ENCODE measurements at regions not wholly inside any gene's neighbourhood (a gene's known extent, or its start where the extent isn't known, plus 50 kb on each side); places are given as distances from the start of the nearest gene placed in this dataset.

DNA sequence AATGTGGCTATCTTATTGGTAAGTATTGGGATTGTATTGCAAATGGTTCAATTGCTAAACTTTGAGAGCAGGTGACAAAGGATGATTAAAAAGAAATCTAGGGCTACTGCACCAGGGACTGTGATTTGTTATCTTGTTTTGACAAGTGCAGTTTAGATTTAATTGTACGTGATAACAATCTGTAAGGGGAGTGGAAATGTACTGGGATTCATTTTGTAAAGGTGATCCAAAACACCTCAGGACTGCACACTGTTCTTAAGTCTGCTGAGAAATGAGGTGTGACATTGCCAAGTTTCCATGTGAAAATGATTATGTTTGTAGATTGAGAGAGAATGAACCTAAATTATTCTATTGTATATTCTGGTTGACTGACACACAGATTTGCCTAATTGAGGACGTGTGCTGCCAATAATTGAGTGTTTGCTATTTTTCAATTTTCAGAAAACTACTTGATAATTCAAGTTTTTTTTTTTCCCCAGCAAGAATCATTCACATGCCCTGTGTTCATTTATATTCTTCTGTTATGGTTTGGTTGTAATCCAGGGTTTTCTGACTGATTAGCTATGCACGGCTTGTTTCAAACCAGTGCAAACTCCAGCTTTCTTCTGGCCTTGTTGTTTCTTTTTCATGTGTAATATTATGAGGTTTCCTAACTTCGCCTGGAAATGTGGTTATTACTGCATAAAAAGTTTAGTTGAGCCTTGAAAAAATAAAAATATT is 308.0 kb downstream of the OLFM4 start:
- in situ Hi-C loops (cut with MboI; ENCODE audit: low pct_unique_long_range_greater_than_20kb, low sequenced_read_pairs): no loop called here
- DNase-seq: no peak

DNA sequence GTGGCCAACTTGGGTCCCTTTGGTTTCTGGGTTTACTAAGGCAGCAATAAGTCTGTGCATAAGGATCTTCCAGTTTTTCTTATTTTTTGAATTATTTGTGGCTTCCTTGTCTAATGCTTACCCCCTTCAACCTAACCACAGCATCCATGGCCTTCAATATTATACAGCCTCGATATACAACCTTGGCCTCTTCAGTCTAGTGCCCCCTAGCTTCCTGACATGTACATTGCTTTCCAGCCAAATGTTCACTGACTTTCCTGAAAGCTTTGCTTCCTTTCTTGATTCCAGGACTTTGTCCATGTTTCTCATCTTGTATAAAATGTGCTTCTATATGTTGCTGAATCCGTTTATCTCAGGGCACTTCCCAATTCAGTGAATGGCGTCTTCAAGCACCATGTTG is 310.1 kb downstream of the OLFM4 start:
- no peak for DNase-seq
- in situ Hi-C loops (cut with MboI; ENCODE audit: low pct_unique_long_range_greater_than_20kb, low sequenced_read_pairs): no loop called here

DNA sequence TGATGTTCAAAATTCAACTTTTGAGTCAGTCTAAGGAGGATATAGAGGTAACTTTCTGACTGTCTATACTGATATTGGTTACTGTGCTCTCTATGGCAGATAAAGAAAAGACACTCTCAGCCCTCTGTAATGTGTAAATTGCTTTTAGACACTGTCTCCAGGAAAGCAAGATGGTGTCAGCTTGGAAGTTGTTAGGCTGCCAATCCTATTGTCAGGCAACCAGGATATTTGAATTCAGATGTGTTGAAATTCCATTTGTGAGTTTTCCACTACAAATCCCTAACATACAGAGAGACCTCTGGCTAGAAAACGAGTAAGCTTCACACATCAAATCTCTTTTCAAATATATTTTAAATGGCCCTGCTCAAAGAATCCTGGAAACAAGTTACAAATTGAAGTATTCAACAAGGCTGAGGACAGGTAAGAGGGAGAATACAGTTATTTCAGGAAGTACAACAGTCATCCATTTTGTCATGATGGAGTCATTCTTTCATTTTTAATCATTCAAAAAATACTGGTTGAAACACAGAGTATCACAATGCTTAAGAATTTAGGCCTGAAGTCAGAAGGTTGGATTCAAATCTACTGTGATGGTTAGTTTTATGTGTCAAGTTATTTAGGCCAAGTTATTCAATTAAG is 312.0 kb downstream of the OLFM4 start:
- DNase-seq: no peak
- in situ Hi-C loops (cut with MboI; ENCODE audit: low pct_unique_long_range_greater_than_20kb, low sequenced_read_pairs): no loop called here

DNA sequence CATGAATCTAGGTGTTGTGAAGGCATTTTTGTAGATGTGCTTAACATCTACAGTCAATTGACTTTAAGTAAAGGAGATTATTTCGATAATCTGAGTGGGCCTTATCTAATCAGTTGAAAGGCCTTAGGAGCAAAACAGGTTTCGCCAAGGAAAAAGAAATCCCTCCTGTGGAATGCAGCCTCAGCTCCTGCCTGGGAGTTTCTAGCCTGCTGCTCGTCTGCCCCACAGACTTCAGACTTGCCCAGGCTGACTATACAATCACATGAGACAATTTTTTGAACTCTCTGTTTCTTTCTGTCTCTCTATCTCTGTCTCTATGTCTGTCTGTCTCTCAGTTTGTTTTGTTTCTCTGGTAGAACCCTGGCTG is 312.5 kb downstream of the OLFM4 start:
- DNase-seq: no peak
- in situ Hi-C loops (cut with MboI; ENCODE audit: low pct_unique_long_range_greater_than_20kb, low sequenced_read_pairs): no loop called here

DNA sequence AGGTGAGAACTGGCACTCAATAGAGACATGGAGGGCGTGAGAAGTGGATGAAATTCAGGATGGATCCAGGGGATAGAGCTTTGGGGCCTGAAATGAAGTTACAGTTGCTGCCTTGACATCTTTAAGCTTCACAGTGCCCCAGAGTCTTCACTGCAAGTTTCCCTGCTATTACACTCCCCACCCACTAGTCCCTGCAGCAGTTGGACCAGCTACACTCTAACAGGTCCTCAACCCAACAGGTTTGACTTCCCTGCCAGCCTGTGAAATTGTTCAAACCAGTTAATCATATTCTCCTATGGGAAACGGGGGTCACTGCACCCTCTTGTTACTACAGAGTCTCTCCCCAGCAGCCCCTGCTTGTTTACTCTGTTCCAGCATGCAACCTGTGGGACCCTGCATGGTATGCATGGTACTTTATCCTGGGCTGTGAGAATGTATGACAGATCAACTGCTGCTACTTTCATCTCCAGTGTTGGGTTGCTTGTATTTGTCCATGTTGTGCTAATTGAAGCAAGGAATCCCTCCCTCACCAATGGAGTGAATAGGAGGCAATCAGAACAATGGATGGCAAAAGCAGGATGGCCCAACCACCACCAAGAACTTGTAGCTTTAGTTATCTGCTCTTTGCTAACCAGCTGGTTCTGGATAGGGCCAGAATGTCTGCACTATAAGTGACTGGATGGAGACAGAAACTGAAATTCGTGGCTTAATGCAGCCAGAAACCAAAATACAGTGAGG is 314.2 kb downstream of the OLFM4 start:
- in situ Hi-C loops (cut with MboI; ENCODE audit: low pct_unique_long_range_greater_than_20kb, low sequenced_read_pairs): no loop called here

DNA sequence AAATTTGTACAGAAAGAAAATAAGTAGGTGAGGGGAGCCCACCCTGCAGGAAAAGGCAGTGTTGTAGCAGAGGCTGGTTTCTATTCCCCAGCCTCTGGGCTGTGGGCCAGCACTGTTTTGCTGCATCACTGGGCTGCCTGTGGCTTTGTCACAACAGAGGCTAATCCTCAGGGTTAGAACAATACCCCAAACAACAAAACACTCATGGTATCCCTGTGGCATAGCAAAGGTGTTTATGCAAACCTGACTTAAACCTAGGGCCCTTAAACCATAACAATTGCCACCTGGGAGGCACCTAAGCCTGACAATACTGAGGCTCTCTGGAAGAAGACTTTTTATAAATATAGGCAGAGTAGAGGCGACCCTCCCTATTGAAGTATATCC is 314.7 kb downstream of the OLFM4 start:
- in situ Hi-C loops (cut with MboI; ENCODE audit: low pct_unique_long_range_greater_than_20kb, low sequenced_read_pairs): no loop called here
- DNase-seq: no peak

More for the DNA sequence above, 314.2 kb downstream of the OLFM4 start:
- no peak for DNase-seq

DNA sequence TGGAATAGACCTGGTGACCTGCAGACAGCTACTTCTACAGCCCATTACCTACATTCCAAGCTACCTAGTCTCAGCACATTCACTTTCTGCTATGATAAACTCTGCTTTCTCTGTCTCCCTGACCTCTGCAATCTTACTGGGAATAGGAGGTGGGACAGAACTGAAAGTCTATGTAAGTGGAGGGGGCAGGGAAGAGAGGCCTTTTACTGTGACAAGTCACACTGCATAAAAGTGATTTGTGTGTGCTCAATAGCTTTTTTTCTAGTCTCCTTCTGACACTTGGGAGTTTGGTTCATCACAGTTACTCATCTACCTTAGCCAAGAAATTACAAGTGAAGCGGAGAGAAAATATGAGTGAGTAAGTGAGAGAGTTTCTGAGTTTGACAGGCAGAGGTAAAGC is 322.4 kb downstream of the OLFM4 start:
- in situ Hi-C loops (cut with MboI; ENCODE audit: low pct_unique_long_range_greater_than_20kb, low sequenced_read_pairs): no loop called here

DNA sequence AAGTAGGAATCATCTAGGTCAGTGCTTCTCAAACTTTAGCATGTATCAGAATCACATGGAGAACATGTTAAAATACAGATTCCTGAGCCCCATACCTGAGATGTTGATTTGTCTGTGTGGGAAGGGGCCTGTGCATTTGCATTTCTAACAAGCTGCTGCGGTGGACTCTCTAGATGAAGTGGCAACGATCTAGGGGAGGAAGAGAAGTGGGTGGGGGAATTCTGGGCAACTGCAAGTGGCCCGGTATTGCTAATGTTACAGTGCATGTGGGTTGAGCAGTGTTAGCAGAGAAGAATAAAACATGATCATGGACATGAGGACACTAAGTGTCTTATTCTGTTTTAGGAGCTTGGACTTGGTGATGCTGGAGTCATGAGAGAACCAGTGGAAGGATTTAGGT is 329.0 kb downstream of the OLFM4 start:
- no peak for DNase-seq
- in situ Hi-C loops (cut with MboI; ENCODE audit: low pct_unique_long_range_greater_than_20kb, low sequenced_read_pairs): no loop called here

More for the DNA sequence above, 322.4 kb downstream of the OLFM4 start:
- DNase-seq: no peak

DNA sequence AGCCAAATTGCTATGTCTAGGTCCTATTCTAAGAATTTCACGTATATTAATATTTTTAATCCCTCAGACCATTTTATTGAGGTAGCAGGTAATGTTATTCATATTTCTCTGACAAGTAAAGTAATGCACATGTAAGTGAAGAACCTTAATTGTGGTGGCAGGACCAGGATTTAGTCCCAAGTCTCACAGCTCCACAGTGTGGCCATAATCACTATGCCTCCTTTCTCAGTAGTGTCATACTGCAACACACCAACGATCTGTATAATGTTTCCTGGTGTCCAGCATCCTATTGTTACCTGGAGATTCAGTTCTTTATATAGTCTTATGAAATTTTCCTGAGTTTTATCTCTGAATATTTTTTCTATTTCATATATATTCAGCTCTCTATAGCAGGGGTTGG is 340.3 kb downstream of the OLFM4 start:
- DNase-seq: no peak
- in situ Hi-C loops (cut with MboI; ENCODE audit: low pct_unique_long_range_greater_than_20kb, low sequenced_read_pairs): no loop called here

DNA sequence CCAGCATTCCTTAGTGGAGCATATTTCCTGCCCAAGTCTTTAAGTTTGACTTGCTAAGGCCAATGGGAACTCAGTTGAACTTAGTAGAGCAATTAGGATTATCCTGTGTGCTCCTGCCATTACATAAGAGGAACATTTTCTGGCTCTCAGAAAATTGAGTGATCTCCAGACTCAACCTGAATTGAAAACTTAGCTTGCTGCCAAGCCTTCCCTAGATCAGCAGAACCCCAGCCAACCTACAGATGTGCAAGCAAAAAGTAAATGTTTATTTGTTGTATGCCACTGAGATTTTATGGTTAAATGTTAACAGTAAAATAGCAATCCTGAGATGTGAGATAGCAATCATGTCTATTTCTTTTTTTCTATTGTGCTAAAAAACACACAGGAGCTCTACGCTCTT is 350.9 kb downstream of the OLFM4 start:
- no peak for DNase-seq
- in situ Hi-C loops (cut with MboI; ENCODE audit: low pct_unique_long_range_greater_than_20kb, low sequenced_read_pairs): no loop called here

DNA sequence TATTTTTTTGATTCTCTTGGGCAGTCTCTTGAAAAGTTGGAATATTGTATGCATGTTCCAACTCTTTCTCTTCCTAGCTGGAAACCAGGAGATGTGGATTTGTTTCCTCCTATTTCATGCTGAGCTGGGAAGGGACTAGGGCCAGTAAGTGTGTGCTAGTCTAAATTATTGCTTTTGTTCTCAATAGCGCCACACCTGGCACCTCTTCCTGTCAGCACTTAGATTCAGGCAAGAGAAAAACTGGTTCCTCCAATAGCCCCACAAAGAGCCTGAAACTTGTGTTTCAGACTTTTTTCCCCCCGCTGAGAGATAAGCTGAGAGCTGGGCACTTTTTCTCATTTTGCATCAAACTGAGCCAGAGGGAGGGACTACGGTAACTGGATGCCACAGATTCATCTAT is 353.4 kb downstream of the OLFM4 start:
- in situ Hi-C loops (cut with MboI; ENCODE audit: low pct_unique_long_range_greater_than_20kb, low sequenced_read_pairs): no loop called here
- DNase-seq: no peak

DNA sequence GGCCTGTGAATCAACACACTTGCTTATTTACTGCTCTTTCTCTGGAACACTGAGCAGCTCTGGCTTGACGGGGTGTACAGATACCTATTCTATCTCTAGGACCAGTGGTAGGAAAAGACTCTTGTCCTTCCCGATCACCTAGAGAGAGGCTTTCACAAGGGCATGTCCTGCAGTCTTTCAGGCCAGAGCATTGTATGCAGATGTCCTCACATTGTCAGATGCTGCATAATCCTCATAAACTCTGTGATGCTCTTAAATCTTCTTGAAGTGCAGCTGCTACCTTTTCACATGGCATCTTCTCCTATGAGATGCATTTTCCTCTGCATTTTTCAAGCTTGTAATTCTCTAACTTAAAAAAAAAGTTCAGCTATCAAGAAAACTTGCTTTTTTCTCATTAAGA is 369.4 kb downstream of the OLFM4 start:
- in situ Hi-C loops (cut with MboI; ENCODE audit: low pct_unique_long_range_greater_than_20kb, low sequenced_read_pairs): no loop called here
- no peak for DNase-seq

DNA sequence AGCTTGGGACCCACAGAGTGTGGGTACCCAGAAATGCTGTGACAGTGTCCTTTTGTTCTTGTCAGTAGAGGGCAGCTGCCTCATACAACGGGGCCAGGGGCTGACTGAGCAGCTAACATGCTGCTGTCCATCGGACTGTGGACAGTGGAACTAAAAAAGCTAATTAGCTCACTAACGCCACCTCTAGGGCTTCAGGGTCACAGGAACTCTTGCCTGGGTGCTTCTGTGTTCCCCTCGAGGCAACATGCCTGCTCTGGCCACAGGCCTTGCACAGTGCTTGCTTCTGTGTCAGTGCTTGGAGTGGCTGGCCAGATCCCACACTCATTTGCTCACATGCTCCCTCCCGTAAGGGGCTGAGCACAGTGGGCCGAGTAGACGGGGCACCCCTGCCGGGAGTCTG is 377.0 kb downstream of the OLFM4 start:
- in situ Hi-C loops (cut with MboI; ENCODE audit: low pct_unique_long_range_greater_than_20kb, low sequenced_read_pairs): no loop called here
- DNase-seq: no peak

DNA sequence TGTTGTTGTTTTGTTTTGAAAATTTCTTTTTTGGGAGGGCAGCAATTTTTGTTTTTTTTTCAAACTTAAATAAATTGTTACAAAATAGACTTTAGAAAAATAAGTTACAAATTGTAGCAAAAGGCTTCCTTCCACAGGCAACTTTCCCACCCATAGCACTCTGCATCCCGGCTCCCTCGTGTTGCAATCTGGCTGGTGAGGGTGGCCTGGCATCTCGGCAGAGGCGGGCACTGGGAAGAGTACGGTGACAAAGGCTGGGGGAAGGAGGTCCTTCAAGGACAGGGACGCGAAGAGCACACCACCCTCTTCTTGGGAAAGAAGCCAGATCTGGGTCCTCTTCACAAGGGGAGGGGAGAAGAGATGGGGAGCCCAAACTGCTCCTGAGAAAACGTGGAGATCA is 379.7 kb downstream of the OLFM4 start:
- in situ Hi-C loops (cut with MboI; ENCODE audit: low pct_unique_long_range_greater_than_20kb, low sequenced_read_pairs): no loop called here
- no peak for DNase-seq

DNA sequence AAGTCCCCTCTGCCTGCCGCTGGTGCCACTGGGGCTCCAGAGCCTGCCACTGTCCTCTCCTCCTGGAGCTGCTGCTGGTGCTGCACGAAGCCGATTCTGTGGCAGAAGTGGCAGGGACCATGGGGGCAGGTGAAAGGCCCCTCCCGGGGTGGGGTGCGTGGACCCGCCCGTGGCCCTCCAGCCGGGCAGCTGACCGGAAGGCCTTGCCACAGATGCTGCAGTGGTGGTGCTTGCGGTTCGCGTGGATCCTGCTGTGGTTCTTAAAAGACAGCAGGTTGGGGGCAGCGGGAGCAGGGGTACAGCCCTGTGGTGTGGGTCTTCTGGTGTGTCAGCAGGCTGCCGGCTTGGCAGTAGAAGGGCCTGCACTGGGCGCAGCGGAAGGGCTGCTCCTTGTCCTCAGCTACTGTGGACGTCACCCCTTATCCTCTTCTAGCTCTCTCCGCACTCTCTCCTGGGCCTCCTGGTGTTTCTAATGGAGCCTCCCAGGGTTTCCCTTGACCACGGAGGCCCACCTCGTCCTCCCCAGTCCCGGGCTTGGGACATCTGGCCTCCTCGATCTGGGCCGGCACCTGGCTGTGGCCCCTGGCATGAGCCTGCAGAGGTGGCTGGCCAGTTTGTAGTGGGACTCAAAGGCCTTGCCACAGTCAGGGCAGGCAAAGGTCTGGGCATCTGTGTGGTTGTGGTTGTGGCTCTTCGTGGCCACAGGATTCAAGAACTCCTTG is 380.4 kb downstream of the OLFM4 start:
- DNase-seq: no peak
- in situ Hi-C loops (cut with MboI; ENCODE audit: low pct_unique_long_range_greater_than_20kb, low sequenced_read_pairs): no loop called here

DNA sequence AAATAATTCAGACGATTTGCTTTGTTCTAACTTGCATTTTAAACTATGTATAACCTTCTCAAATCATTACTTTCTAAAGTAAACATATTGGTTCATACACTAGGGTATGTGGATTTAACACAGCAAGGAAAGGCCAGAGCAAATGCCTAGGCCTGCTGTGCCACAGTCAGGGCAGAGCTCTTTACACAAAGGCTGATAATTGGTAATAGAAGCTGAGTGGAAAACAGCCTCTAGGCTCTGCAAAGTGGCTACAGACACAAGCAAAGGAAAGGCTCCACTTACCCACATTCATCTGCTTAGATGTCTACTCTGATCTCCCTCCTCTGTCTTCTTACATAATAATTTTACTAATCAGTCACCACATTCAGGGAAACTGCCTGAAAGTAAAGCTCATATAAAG is 382.9 kb downstream of the OLFM4 start:
- DNase-seq: no peak
- in situ Hi-C loops (cut with MboI; ENCODE audit: low pct_unique_long_range_greater_than_20kb, low sequenced_read_pairs): no loop called here

DNA sequence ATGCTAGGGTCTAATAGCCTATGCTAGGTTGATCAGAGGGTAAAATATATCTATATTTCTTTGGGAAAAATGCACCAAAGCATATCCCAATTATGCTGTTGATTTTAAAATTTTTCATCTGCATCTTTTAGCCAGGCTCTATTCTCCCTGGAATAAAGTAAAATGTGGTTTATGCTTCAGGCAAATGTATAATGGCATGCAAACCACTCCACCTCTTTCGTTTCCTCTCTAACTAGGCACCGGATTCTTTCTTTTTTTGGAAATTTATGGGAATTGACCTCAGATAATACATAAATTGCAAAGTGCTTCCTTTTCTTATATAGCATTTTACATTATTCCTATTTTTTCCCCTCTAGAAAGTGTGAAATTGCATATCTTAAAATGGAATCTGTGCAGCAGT is 386.5 kb downstream of the OLFM4 start:
- DNase-seq: no peak
- in situ Hi-C loops (cut with MboI; ENCODE audit: low pct_unique_long_range_greater_than_20kb, low sequenced_read_pairs): no loop called here

DNA sequence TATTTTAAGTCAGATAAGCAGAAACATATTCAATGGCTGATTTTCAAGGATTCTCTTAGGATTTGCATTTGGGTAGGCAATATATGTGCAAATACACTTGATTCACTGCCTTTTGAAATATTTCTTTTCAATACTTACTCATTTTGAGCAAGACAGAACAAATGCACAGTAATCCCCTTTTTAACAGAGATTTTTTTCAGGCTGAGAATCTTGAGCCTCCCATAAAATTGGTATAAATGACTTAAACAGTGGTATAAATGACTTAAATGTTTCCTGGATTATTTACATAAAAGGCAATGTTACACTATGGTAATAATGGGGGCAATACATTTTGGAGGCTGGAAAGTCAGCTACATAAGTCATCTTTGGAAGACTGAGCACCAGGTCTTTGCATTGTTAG is 389.0 kb downstream of the OLFM4 start:
- no peak for DNase-seq
- in situ Hi-C loops (cut with MboI; ENCODE audit: low pct_unique_long_range_greater_than_20kb, low sequenced_read_pairs): no loop called here

DNA sequence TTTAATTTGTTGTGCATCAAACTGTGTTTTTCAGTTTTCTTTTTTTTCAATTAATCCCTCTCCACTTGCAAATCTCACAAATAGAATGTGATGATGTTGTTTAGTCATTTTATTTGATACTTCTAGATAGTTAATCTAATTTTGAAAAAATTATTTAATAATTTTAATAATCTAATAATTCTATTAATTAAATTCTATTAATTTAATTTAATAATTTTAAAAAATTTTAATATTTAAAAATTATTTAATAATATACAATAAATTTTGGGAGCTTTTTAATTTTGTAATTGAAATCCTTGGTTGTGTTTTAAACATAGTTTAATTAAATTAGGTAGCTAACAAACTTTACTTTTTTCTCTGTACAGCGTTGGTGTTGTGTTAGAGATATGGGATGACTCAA is 393.8 kb downstream of the OLFM4 start:
- in situ Hi-C loops (cut with MboI; ENCODE audit: low pct_unique_long_range_greater_than_20kb, low sequenced_read_pairs): no loop called here
- DNase-seq: no peak

DNA sequence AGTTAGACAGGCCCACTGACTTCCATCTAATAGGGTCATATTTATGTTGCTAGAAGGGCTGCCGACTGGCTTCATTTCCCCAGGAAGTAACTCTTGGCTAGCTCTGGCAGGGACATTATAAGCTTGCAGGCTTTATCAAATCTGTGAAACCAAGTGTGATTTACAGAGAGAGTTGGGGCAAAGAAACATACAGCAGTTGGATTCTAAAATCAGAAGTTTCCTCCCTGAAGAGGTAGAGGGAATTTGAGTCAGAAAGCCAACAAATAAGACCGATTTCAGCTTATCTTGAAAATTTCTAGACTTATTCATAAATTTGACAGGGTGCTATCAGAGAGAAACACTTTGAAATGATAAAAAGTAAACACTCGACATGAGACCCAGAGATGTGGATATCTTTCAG is 407.8 kb downstream of the OLFM4 start:
- no peak for DNase-seq
- in situ Hi-C loops (cut with MboI; ENCODE audit: low pct_unique_long_range_greater_than_20kb, low sequenced_read_pairs): no loop called here

Measured in KBM-7 (cell line).